SK-N-MC (cell line): ENCODE measurements at regions not wholly inside any gene's neighbourhood (a gene's known extent, or its start where the extent isn't known, plus 50 kb on each side); places are given as distances from the start of the nearest gene placed in this dataset.

ENCODE experiments used
- DNase-seq: peaks from one replicate; pipeline ENCODE4 v3.0.0-alpha.2; 2011; ENCODE audit warnings: low read depth, low spot score
- H3K27ac ChIP-seq: fragments of 200-600 bp; sonication (generic); 2 replicates; pipeline ENCODE4 v1.5.1; 2016; ENCODE audit warnings: mixed run types
- H3K36me3 ChIP-seq: fragments of 200-600 bp; sonication (generic); 2 replicates; pipeline ENCODE4 v1.6.1; 2017; ENCODE audit warnings: antibody characterized with exemption, low read length, mixed read lengths; ENCODE audit not compliant: insufficient read depth
- H3K4me3 ChIP-seq: fragments of 200-600 bp; sonication (generic); 2 replicates; pipeline ENCODE4 v1.5.1; 2016
- H3K9ac ChIP-seq: fragments of 200-600 bp; sonication (generic); 2 replicates; pipeline ENCODE4 v1.8.0; 2017; ENCODE audit warnings: mixed run types, mixed read lengths; ENCODE audit not compliant: insufficient read length
- H3K9me3 ChIP-seq: fragments of 200-600 bp; sonication (generic); 2 replicates; pipeline ENCODE4 v1.6.1; 2017; ENCODE audit warnings: low read depth, mild to moderate bottlenecking, antibody characterized with exemption, low read length, moderate library complexity, mixed read lengths
- EZH2 ChIP-seq: fragments of 200-600 bp; sonication (generic); IDR thresholded peaks from one replicate; pipeline ENCODE4 v1.6.1; 2017; ENCODE audit warnings: antibody characterized with exemption
- FOXP2 ChIP-seq: optimal IDR thresholded peaks from 2 replicates; pipeline ENCODE3; 2011; ENCODE audit warnings: mild to moderate bottlenecking, moderate library complexity; ENCODE audit not compliant: insufficient read depth; ENCODE audit errors: extremely low read length, control extremely low read depth
- POLR2AphosphoS5 ChIP-seq: IDR thresholded peaks from 2 replicates; pipeline ENCODE4 v1.6.1; 2012; ENCODE audit warnings: mild to moderate bottlenecking, low read depth, low read length, borderline replicate concordance

- Histone ChIP-seq H3K4me3 (no peak overlapping the region), H3K9ac (no peak overlapping the region), H3K27ac (no peak overlapping the region), H3K36me3 (no peaks in the 10 kb centered on the region), H3K9me3 (no peaks in the 10 kb centered on the region)
- no peak for TF ChIP-seq POLR2AphosphoS5
- TF ChIP-seq FOXP2: no peak
- TF ChIP-seq EZH2: no peak
- DNase-seq: no peak
Measured at GRCh38 chr1:59243978-59244377, 52.9 kb upstream of the FGGY start.

GRCh38 chr1:59244891-59245290 lies 52.0 kb upstream of the FGGY start:
- DNase-seq: no peak
- Histone ChIP-seq H3K36me3 (no peaks in the 10 kb centered on the region), H3K9ac (no peak overlapping the region)

More at GRCh38 chr1:59244891-59245290, 52.0 kb upstream of the FGGY start:
- Histone ChIP-seq H3K9me3 (no peaks in the 10 kb centered on the region), H3K4me3 (no peak overlapping the region), H3K27ac (no peak overlapping the region)
- TF ChIP-seq POLR2AphosphoS5 (no peak), FOXP2 (no peak), EZH2 (no peak)
